GM23338 (cell line): ENCODE measurements at regions not wholly inside any gene's neighbourhood (a gene's known extent, or its start where the extent isn't known, plus 50 kb on each side); places are given as distances from the start of the nearest gene placed in this dataset.

Experiments
- CTCF ChIP-seq, 2 experiments: fragments of 200-600 bp in 1 of 2; sonication (generic) in 1 of 2; conservative IDR thresholded peaks; 2 replicates each; pipeline versions ENCODE4 v1.5.1 to v1.6.1; 2016 to 2017; ENCODE audit warnings: antibody characterized with exemption in 2 of 2, low read depth in 2 of 2, mild to moderate bottlenecking in 2 of 2, moderate library complexity in 1 of 2
- ETS1 ChIP-seq: IDR thresholded peaks from 2 replicates; pipeline ENCODE4 v1.6.1; 2016; ENCODE audit warnings: antibody characterized with exemption
- EZH2 ChIP-seq: fragments of 200-600 bp; sonication (generic); IDR thresholded peaks from one replicate; pipeline ENCODE4 v1.8.0; 2017; ENCODE audit warnings: antibody characterized with exemption, mild to moderate bottlenecking, low read depth; ENCODE audit not compliant: unreplicated experiment
- EZH2phosphoT487 ChIP-seq: fragments of 200-600 bp; sonication (generic); IDR thresholded peaks from one replicate; pipeline ENCODE4 v1.8.1; 2018; ENCODE audit warnings: antibody characterized with exemption; ENCODE audit not compliant: unreplicated experiment
- JUNB ChIP-seq: IDR thresholded peaks from one replicate; pipeline ENCODE4 v1.6.1; 2016; ENCODE audit warnings: antibody characterized with exemption; ENCODE audit not compliant: unreplicated experiment
- NANOG ChIP-seq: IDR thresholded peaks from 2 replicates; pipeline ENCODE4 v1.6.1; 2016; ENCODE audit warnings: antibody characterized with exemption, borderline replicate concordance
- POLR2AphosphoS5 ChIP-seq: IDR thresholded peaks from 2 replicates; pipeline ENCODE4 v1.6.1; 2016; ENCODE audit warnings: antibody characterized with exemption, low read depth
- ZNF114 ChIP-seq: fragments of 250-450 bp; sonication (Bioruptor Pico); IDR thresholded peaks from 2 replicates; pipeline ENCODE4 v1.5.0; 2020; ENCODE audit warnings: mild to moderate bottlenecking, moderate library complexity
- ZNF331 ChIP-seq: fragments of 250-450 bp; sonication (Bioruptor Pico); IDR thresholded peaks from 2 replicates; pipeline ENCODE4 v1.5.0; 2020; ENCODE audit warnings: low read depth, mild to moderate bottlenecking, moderate library complexity
- TF ChIP-seq, protein P1 (sequence below): IDR thresholded peaks from one replicate; pipeline ENCODE4 v1.6.1; 2018; ENCODE audit warnings: antibody characterized with exemption; ENCODE audit not compliant: unreplicated experiment

DNA sequence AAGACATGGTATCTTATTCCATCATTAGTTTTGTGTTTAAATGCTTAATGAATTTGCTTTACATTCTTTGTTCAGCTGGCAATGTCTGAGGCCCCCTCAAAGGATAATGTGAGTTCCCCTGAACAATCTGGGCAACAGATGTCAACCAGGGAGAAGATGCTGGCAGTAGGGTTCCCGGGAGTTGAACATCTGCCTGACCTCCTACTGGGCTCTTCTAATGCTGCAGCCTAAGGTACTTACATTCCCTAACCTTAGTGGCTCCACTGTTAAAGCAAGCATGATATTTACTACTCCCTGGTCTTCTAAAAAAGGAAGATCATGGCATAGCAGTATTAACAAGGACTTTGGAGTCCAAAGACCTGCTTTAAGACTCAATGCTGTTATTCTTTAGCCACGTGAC lies 574.9 kb upstream of the NR5A2 start:
- no peak for TF ChIP-seq EZH2
- no peak for TF ChIP-seq CTCF (conservative IDR thresholded peaks at IDR 0.05; ENCODE audit: low read depth in 2 of 2)
- TF ChIP-seq NANOG, result no peak
- no peak for TF ChIP-seq ETS1
- TF ChIP-seq POLR2AphosphoS5, result no peak
- TF ChIP-seq, protein P1, sequence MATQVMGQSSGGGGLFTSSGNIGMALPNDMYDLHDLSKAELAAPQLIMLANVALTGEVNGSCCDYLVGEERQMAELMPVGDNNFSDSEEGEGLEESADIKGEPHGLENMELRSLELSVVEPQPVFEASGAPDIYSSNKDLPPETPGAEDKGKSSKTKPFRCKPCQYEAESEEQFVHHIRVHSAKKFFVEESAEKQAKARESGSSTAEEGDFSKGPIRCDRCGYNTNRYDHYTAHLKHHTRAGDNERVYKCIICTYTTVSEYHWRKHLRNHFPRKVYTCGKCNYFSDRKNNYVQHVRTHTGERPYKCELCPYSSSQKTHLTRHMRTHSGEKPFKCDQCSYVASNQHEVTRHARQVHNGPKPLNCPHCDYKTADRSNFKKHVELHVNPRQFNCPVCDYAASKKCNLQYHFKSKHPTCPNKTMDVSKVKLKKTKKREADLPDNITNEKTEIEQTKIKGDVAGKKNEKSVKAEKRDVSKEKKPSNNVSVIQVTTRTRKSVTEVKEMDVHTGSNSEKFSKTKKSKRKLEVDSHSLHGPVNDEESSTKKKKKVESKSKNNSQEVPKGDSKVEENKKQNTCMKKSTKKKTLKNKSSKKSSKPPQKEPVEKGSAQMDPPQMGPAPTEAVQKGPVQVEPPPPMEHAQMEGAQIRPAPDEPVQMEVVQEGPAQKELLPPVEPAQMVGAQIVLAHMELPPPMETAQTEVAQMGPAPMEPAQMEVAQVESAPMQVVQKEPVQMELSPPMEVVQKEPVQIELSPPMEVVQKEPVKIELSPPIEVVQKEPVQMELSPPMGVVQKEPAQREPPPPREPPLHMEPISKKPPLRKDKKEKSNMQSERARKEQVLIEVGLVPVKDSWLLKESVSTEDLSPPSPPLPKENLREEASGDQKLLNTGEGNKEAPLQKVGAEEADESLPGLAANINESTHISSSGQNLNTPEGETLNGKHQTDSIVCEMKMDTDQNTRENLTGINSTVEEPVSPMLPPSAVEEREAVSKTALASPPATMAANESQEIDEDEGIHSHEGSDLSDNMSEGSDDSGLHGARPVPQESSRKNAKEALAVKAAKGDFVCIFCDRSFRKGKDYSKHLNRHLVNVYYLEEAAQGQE, result no peak
- no peak for TF ChIP-seq ZNF331 (CRISPR knock-in tag)
- no peak for TF ChIP-seq EZH2phosphoT487
- TF ChIP-seq ZNF114, result no peak
- TF ChIP-seq JUNB, result no peak
